ENCODE measurements at regions not wholly inside any gene's neighbourhood (a gene's known extent, or its start where the extent isn't known, plus 50 kb on each side); places are given as distances from the start of the nearest gene placed in this dataset.
A peak's percentile ranks its signal among the peaks of the same experiment; 100 is the strongest.

DNA sequence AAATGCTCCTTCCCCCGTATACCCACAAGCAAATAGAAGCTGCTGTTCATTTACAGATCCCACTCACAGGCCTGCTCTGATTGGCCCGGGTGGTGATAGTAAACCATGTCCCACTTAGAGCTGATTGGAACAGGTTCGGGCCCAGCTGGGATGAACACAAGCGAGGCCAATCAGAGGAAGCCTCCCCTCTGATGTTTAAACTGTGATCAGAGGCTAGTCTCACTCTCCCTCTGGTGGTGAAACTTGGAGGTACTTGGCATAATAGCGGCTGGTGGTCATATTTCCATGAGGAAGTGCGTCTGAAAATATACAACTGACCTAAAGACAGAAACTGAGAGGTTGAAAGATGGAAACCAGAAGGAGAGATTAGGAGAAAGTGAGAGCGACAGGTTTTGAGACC is 51.5 kb upstream of the TRPC3 start:
- TF ChIP-seq, protein P1, sequence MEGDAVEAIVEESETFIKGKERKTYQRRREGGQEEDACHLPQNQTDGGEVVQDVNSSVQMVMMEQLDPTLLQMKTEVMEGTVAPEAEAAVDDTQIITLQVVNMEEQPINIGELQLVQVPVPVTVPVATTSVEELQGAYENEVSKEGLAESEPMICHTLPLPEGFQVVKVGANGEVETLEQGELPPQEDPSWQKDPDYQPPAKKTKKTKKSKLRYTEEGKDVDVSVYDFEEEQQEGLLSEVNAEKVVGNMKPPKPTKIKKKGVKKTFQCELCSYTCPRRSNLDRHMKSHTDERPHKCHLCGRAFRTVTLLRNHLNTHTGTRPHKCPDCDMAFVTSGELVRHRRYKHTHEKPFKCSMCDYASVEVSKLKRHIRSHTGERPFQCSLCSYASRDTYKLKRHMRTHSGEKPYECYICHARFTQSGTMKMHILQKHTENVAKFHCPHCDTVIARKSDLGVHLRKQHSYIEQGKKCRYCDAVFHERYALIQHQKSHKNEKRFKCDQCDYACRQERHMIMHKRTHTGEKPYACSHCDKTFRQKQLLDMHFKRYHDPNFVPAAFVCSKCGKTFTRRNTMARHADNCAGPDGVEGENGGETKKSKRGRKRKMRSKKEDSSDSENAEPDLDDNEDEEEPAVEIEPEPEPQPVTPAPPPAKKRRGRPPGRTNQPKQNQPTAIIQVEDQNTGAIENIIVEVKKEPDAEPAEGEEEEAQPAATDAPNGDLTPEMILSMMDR (conservative IDR thresholded peaks at IDR 0.05; ENCODE audit: low read length) = peak; percentile 62
- TF ChIP-seq EZH2phosphoT487 (IDR thresholded peaks at IDR 0.05; ENCODE audit: borderline replicate concordance) = no peak
- Histone ChIP-seq H3K36me3 (ENCODE audit: insufficient read depth, low read length) (no peaks in the 10 kb centered on the region), H3K9me3 (ENCODE audit: insufficient read depth, low read depth, low read length) (no peaks in the 10 kb centered on the region), H3K79me2 (ENCODE audit: insufficient read depth, low read length) (no peaks in the 10 kb centered on the region), H3K9me2 (replicated peaks; ENCODE audit: low read depth, low read length) (no peaks in the 10 kb centered on the region), H3F3A (ENCODE audit: low read depth) (no peaks in the 10 kb centered on the region), H3K9ac (ENCODE audit: low read depth, low read length, poor library complexity, severe bottlenecking) (no peak overlapping the region), H3K4me2 (ENCODE audit: low read depth, low read length, poor library complexity, severe bottlenecking) (no peak overlapping the region), H3K27me3 (ENCODE audit: insufficient read depth, low read length, poor library complexity, severe bottlenecking) (no peaks in the 10 kb centered on the region), H3K4me3 (ENCODE audit: low read length, poor library complexity, severe bottlenecking) (no peak overlapping the region), H2AFZ (ENCODE audit: low read length) (no peak overlapping the region), H4K20me1 (ENCODE audit: insufficient read depth, low read length, poor library complexity, severe bottlenecking) (no peaks in the 10 kb centered on the region), H3K4me1 (ENCODE audit: insufficient read depth, low read length, poor library complexity, severe bottlenecking) (no peaks in the 10 kb centered on the region)

All from Loucy (cell line).